ENCODE measurements at regions not wholly inside any gene's neighbourhood (a gene's known extent, or its start where the extent isn't known, plus 50 kb on each side); places are given as distances from the start of the nearest gene placed in this dataset.
"Not testable (repeated sequence)": the region's sequence is repeated elsewhere in the genome, so short reads cannot be mapped to it uniquely, and the experiment has no call there.

- TF ChIP-seq CTCF, POLR2AphosphoS5 (IDR thresholded peaks at IDR 0.05): not testable (repeated sequence)
These were observed 63.5 kb downstream of the UNC93B1 start for GRCh38 chr11:67940440-67940839.
